DMS 273 treated with DMSO at 0.1 percent for 48 hours (cell line): ENCODE measurements at regions not wholly inside any gene's neighbourhood (a gene's known extent, or its start where the extent isn't known, plus 50 kb on each side); places are given as distances from the start of the nearest gene placed in this dataset.
"Not testable (repeated sequence)": the region's sequence is repeated elsewhere in the genome, so short reads cannot be mapped to it uniquely, and the experiment has no call there.

ENCODE experiments used
- DNase-seq: peaks from one replicate; lab custom pipeline; 2025; lab: John Stamatoyannopoulos, UW

DNA sequence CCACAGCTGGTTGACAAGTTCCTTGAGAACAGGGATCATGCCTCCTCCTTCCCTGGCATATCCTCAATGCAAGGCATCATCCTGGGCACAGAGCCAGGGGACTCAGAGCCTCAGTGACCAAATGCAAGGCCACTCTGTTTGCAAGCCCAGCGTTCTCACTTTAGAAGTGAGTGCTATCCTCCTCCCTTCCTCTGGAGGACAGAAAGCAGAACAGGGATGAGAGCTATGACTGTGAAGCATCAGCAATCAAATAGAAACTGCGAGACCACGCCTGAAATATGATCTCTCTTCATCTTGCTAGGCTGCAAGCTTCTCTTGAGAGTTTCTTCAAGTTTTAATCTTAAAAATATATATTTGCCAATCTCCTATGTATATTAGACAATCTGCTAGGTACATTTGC lies 119.8 kb downstream of the LRATD1 start:
- no peak for DNase-seq

DNA sequence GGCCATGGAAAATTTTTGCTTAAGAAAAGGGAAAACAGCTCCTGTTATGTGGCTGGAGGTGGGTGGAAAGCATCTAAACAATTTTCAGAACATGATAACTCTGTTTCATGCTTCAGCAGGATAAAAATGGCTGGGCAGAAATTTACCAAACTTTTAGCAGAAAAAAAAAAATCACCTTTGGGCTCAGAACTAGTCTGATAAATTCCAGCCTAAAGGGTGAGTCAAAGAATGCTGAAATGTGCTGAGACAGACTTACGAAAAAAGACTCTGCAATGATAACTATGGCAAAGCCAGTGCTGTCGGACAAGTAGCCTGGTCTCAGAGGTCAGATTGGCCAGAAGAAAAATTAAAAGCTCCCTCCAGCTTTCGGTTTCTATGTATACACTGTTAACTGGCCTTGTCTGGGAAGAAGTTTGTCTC lies 123.6 kb downstream of the LRATD1 start:
- no peak for DNase-seq

DNA sequence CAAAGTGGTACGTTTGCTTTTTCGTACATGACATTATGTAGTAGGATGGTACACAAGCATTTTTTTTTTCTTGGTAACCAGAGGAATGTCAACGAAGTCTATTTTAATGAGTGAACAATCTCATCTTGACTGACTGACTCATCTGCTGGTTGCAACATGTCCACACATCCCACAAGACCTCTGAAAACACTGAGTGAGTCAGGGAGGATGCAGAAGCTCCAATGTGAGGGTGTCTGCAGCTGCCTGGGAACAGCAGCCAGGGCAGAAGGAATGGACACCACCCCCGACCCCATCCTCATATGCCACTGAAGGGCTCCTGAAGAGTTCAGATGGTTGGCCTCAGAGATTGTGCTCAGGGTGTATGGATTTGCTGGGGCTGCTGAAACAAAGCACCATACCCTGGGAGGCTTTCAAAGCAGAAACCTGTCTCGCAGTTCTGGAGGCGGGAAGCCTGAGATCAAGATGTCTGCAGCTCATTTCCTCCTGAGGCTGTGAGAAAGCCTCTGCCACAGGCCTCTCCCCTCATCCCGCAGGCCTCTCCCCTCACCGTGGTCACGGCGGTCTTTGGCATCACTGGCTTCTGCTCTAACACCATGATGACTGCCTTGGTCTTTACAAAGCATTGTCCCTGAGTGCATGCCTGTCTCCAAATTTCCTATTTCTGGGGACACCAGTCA lies 124.6 kb downstream of the LRATD1 start:
- no peak for DNase-seq

DNA sequence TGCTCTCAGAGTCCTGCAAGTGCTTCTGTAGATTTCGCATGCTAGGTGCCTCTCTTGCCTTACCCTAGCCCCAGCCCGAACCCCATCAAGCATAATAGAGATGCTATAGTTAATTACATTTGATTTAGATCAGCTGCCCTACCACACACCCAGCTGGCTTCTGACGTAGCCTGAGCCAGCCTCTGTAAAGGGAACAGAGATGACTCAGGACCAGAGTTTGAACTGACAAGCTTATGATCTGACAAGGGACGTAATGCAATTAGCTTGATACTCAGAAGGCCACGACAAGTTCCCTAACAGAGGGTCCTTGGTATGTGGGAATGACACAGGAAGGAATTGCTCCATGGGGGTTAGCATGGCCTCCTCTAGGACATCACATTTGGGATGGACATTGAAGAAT lies 126.6 kb downstream of the LRATD1 start:
- no peak for DNase-seq

DNA sequence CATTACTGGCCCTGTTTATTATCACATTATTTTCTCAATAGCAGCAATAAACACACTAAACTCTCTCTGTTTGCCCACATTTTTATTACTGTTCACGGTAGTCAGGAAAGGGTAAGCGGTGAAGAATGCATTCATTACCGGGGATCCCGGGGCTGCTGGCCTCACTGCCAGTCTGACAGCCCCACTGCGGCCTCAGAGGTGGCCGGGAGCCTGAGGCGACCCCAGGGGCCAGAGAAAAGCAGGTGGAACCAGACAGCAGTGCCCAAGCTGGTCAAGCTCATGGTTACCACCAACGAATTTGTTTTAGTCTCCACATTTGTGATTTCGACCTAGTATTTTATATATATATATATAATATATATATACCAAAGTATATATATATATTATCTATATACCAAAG lies 127.7 kb downstream of the LRATD1 start:
- no peak for DNase-seq

DNA sequence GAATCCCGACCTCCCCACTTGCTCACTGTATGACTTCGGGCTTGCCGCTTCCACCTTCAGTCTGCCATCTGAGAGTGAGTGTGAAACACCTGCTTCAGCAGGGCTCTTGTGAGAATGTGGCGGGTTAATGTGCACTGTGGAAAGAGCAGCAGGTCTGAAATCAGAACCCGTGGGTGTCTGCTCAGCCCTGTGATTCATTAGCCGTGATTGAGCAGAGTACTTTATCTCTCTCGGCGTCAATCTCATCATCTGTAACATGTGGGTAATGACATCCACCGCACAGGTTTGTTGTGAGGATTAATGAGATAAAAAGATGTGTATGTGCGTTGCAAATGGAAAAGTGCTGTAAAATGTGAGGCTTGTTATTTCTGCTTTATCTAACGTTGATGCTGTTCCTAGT lies 128.6 kb downstream of the LRATD1 start:
- DNase-seq = no peak

DNA sequence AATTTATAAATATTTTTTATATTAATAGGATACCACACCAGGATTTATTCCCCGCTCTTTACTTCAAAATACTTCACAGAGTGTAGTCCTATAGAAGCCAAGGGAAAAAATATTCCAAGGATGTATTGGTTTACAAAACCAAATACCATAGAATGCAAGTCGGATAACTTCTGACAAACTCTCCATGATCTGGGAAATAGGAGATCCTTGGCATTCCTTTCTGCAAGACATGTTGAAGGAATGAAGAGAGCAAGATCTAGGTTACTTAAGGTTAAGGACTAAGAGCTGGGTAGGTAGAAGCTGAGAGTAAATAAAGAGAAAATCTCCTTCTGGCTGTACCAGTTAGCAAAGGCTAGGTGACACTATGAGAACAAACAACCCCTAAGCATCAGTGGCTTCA lies 141.2 kb downstream of the LRATD1 start:
- no peak for DNase-seq

DNA sequence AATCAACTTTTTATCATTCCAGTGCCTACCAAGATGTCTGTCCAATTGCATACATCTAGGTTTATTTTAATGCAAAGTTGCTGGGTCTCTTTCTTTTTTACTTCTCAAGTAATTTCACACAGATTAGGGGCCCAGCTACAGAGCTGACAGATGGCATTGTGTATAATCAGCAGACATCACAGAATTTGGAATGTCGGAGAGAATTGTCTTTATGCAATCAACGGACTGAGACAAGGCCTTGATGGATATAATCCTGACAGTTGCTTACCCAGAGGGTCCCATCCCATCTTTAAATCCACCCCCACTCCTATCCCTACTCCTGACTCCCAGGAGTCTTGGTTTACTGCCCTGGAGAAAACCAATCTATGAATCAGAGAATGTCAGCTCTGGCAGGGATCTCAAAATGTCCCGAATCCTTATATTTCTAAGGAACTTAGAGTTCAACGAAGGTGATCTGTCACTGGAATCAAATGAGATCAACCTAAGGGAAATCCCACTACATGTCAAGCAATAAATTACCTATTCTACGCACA lies 142.0 kb downstream of the LRATD1 start:
- DNase-seq = no peak

DNA sequence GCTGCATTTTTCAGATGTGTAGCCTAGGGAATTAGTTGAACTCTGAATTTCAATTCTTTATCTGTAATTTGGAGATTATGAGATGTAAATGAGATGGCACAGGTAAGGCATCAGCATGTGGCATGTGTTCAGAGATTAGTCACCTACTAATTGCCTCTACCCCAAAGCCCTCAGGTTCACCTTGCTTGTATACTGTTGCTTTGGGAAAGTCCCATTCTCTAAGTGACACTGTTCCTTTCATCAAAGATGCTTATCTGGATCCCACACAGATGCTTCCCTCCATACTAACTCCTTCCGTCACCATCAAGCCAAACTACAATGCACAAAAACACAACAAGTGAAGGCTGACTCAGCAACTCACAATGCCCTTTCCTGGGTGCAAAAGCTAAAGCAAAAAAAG lies 143.7 kb downstream of the LRATD1 start:
- no peak for DNase-seq

DNA sequence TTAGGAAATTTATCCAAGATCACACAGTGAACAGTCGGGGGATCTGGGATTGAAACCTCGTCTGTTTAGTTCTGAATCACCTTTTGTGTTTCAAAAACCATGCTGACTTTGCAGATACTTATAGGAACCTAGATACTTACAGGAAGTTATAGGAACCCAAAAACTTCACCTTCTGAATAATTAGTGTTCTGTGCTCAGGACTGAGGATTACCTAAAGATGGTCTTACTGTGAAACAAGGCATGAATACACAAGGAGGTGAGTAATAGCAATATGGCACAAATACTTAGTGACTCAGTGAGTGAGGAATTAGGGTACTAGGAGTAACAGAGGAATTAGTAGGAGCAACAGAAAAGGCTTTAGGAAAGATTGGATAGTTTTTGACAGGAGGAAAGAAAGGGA lies 145.5 kb downstream of the LRATD1 start:
- DNase-seq = no peak

DNA sequence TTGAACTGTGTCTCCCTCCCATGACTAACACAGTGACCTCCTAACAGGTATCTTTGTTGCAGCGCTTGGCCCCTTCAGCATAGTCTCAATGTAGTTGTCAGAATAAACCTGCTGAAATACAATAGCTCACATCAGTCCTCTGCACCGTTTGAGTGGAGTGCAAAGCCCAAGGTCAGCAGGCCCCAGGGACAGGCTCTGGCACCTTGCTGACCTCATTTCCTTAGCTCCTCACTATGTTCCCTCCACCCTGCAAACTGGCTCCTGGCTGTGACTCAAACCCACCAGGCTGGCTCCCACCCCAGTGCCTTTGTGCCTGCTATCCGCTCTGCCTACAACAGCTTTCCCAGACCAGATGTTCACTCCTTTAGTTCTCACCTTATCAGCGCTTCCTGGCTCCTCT lies 146.7 kb downstream of the LRATD1 start:
- no peak for DNase-seq

DNA sequence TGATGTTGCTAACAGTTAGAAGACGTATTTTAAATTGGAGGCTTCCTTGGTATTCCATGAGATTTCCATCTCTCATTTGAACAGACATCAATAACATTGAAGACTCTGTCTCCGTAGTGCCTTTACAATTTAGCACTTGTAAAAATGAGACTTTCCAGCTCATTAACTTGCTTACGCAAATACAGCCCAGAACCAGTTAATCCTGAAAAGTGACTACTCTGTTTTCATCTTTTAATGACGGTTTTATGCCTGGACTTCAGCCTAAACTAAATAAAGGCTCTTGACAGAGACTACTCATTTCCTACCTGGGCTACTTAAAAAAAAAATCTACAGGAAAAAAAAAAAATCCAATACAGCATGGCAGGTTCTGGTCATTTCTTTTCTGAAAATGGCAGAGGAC lies 148.6 kb downstream of the LRATD1 start:
- no peak for DNase-seq

DNA sequence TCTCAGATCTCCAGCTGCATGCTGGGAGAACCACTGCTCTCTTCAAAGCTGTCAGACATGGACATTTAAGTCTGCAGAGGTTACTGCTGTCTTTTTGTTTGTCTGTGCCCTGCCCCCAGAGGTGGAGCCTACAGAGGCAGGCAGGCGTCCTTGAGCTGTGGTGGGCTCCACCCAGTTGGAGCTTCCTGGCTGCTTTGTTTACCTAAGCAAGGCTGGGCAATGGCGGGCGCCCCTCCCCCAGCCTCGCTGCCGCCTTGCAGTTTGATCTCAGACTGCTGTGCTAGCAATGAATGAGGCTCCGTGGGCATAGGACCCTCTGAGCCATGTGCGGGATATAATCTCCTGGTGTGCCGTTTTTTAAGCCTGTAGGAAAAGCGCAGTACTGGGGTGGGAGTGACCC lies 156.3 kb downstream of the LRATD1 start:
- not testable (repeated sequence) for DNase-seq

DNA sequence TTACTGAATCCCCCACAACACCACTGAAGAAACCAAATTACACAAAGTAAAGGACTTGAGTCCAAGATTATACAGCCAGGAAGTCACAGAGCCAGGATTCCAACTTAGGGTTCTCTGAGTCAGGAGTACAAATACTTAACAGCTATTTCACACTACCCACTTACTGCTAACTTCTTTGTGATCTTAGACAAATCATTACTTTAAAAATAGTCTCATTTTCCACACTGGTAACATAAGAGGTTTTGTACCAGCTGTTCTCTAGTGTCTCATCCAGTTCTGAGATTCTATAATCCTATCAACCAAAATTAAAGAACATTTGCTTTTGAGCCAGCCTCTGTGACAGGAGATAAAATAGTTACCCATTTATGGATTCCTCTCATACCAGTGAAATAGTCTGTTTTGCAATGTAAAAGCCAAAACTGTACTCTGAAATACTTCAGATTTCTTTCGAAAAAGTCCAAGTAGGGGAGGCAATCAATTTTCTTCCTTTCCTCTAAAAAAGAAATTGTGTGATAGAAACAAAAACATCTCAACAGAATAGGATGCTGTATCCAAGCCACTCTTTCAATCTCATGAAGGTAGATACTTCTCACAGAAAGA lies 157.6 kb downstream of the LRATD1 start:
- DNase-seq = no peak

DNA sequence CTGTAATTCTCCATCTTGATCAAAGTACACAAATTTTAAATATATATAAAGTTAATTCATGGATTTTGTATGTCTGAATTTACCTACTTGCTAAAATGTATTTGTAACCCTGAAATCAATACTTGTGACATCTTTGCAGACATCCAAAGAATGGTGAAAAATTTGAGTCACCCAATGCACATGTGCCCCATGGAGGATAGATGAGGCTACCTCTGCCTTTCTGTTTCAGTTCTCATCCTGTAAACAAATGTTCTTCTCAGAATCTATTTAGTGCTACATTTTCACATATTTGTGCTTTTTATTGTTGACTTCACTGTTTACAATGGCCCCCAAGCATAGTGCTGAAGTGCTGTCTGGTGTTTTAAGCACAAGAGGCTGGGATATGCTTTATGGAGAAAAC lies 171.5 kb downstream of the LRATD1 start:
- no peak for DNase-seq

DNA sequence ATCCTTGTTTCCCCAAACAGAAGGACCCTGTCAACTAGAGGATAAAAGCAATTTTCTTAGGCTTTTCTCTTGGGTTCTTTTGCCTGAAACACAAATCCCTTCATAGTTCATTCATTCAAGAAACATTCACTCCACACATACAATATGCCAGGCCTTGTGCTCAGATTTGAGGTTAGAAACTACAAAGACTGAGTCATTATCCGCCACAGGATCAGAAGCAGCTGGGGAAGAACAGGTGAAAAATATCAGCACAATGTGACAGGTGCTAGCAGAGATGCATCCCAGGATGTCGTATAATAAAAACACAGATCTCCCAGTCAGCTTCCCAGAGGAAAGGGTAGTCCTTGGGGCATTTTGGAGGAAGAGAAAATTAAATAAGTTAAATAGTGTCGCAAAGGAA lies 172.4 kb downstream of the LRATD1 start:
- no peak for DNase-seq

DNA sequence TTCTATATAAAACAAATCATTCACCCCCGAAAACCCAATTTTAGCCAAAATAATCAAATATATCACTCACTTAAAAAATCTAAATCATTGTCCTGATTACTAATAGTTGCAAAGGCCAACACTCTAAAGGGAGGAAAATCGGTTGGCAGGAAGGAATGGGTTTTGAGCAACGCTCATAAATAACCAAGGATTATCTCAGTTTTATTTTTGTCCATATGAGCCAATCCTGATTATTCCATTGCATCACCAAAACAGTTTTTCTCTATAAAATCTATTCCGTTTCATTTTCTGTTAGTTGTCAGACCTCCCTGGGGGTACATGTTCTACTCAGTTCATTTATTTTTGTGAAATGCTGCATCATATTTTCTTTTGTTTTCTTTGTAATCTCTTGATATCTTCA lies 174.1 kb downstream of the LRATD1 start:
- no peak for DNase-seq

DNA sequence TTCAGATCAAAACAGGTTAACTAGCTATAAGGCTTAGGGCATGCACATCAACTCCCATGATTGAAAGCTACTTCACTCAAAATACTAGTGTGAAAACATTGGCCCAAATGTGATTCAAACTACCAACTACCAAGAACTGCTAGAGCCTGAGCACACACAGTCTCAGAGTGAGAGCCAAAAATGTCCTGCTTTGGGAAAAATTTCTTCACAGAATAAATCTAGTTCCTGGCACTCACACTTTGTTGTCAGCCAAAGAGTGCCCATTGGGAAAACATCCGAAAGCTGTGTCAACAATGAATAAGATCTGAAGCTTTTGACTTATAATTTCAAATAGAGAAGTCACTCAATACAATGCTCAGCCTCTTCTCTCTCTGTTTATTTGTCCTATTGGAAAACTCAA lies 182.7 kb downstream of the LRATD1 start:
- DNase-seq = no peak

DNA sequence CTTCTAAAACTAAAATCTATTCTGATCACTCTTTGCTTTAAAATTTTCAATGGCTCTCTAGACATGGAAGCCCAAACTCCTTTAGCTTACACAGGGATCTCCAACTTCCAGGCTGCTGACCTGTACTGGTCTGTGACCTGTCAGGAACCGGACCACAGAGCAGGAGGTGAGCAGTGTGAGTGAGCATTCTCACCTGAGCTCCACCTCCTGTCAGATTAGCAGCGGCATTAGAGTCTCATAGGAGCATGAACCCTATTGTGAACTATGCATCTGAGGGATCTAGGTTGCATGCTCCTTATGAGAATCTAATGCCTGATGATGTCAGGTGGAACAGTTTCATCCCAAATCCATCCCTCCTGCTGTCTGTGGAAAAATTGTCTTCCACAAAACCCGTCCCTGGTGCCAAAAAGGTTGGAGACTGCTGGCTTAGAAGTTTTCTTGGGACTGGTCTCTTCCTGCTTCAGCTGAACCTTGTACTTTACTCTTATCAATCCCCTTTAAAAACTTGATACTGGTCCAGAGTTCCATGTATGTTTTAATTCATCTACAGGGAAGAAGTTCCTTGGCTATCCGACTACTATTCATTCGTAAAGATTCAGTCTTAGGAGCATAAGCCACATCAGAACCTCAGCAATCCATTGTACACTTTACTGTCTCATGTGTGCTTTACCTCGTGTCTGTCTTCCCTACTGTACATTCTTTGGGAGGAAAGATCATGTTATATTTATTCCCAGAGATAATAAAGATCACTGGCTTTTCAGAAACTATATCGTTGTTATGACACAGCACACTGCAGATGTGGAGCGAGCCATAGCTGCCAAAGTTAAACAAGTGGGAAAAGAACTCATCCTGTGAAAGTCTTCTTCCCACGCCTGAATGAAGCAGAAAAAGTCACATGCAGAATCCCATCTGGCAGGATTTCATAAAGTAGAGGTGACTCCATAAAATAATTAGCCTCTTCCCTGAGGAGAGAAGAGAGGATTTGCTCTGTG lies 183.8 kb downstream of the LRATD1 start:
- DNase-seq = no peak

DNA sequence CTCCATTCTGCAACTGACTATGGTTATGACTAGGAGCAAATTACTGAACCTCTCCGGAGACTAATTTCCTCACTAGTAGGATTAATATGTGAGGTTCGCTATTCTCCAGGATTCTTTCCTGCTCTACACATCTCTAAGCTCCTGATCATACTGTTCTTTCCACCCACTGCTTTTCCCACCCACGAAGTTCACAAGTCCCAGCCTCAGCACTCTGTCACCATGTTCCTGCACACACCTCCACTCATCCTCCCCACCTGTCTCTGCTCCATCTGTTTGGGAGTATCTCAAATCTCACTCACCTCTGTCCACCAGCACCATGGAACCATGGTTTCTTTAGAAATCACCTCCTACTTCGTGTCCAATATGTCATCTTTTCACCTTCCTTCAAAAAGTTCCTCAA lies 185.3 kb downstream of the LRATD1 start:
- DNase-seq = no peak

DNA sequence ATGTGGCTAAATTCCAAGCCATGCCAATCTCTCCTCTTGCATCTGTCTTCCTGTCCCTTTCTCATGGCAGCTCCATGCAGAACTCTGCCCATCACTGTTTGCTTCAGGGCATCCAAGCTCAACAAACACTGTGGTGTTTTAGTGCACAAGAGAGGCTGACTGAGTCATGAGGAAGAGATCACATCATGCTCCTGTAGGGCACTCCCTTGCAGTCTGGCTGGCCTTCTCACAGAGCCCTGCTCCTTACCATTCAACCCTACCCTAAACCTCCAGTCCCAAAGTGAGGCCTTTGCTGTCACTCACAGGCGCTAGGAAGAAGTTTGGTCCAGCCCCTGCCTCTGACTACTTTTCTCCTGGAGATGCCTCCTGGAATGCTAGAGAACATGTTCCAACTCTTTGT lies 194.0 kb downstream of the LRATD1 start:
- no peak for DNase-seq

DNA sequence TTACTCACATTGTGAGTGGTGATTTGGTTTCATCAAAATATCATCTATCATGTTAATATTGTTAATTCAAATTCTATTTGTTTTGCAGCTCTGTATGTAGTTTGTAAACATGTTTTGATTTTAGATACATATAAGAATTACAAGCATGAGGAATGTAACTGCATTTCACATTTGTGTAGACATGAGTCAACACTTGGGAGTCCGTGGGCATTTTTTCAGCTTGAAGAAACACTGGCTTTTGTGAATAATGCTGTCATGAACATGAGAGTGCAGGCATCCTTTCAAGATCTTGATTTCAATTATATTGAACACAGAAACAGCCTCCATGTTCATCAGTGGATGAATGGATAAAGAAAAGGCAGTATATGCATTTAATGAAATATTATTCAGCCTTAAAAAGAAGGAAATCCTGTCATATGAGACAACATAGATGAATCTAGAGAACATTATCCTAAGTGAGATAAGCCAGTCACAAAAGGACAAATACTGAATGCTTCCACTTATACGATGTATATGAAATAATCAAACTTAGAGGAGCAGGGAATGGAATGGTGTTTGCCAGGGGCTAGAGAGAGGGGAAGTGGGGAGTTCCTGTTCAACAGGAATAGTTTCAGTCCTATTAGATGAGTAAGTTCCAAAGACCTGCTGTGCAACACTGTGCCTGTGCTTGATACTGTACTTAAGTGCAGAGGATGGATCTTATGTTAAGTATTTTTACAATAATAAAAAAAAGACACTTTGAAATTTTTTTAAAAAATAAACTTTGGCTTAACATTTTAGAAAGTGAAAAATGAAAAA lies 194.9 kb downstream of the LRATD1 start:
- DNase-seq = no peak
